Choroid plexus epithelial cell (primary cell): ENCODE measurements at regions not wholly inside any gene's neighbourhood (a gene's known extent, or its start where the extent isn't known, plus 50 kb on each side); places are given as distances from the start of the nearest gene placed in this dataset.
A peak's percentile ranks its signal among the peaks of the same experiment; 100 is the strongest.

Experiments used
- DNase-seq: peaks from one replicate; pipeline ENCODE4 v3.0.0-alpha.2; 2010; ENCODE audit warnings: low read depth
- H3K4me3 ChIP-seq: 2 replicates; pipeline ENCODE4 v1.5.1; 2011; ENCODE audit warnings: low read depth, mild to moderate bottlenecking, control low read depth, low read length, moderate library complexity
- CTCF ChIP-seq: conservative IDR thresholded peaks from 2 replicates; pipeline ENCODE4 v1.5.1; 2011; ENCODE audit warnings: low read depth, mild to moderate bottlenecking, control low read depth, inconsistent platforms, low read length, moderate library complexity

GRCh38 chr2:236638707-236639106 is 69.1 kb downstream of the ACKR3 start:
- no peak for TF ChIP-seq CTCF
- H3K4me3 ChIP-seq: no peak overlapping the region
- DNase-seq: no peak

DNA sequence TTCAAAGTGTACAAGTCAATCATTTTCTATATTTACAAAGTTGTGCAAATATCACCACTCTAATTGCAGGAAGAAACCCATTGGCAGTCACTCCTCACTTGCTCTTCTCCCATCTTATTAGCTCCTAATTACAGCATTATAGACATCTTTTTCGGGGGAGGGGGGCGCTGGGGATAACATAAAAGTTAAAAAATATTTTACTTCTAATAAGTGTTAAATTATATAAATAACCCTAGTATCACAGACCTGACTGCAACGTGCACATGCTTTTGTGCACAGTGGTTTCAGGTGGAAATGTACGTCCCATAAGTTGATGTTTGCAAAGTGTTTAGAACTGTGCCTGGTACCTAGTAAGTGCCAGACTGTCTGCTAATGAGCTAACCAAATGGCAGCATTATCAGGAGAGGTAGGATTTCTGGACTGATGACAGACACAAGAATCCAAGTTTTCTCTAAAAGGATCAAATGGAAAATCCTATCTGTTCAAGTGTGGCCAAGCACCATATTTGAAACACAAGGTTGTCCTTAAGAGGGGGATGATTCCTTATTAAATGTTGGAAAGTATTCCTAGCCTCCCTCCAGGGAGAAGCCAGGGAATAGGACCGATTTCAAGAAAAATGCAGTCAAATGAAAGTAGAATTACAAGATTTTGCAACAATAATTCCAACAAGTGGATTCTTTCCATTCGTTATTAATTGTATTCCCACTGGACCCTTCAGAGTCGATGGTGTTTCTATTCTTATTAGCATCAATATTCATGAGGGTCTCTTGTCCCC is 70.0 kb downstream of the ACKR3 start:
- H3K4me3 ChIP-seq: no peak overlapping the region
- no peak for TF ChIP-seq CTCF
- DNase-seq: no peak

GRCh38 chr2:236641051-236641726 is 71.6 kb downstream of the ACKR3 start:
- DNase-seq: no peak
- no peak for TF ChIP-seq CTCF

GRCh38 chr2:236642125-236642524 is 72.5 kb downstream of the ACKR3 start:
- TF ChIP-seq CTCF: no peak
- peak; percentile 14 for DNase-seq
- H3K4me3 ChIP-seq: no peak overlapping the region

More at GRCh38 chr2:236641051-236641726, 71.6 kb downstream of the ACKR3 start:
- no peak overlapping the region for H3K4me3 ChIP-seq

DNA sequence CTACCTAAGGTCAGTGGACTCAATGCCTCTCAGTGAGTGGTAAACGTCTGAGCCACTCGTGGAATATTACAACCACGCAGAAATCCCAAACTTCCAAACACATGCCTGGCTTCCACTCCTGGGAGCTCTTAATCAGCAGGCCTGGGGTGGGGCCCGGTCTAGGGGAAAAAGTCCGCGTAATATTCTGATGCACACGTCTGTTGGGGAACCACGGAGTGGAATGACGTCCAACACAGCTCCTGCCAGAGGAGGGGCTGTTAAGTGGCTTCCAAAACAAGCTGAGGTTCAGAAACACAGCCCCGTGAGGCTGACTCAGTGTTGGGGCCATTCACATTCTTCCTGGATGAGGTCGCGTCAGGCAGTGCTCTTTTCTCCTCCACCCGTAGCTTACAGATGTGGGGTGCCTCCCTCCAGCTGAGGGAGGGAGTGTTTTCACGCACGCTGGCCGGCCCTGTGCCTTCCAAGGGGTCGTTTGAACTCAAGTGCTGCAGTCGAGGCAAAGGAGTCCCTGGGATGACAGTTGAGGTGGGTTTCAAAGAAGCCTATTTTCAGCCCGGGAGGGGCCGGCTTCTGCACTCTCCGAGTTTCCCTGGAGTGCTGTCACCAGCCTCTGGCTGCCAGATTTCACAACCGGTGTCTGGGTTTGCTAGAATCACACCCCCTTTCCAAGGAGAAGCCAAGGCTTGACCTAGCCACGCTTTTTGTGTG is 73.1 kb downstream of the ACKR3 start:
- peak; percentile 6 for TF ChIP-seq CTCF
- H3K4me3 ChIP-seq: peak overlapping the region; percentile 2
- DNase-seq: peak; percentile 98

GRCh38 chr2:236643480-236643879 is 73.9 kb downstream of the ACKR3 start:
- DNase-seq: no peak

More at GRCh38 chr2:236643480-236643879, 73.9 kb downstream of the ACKR3 start:
- TF ChIP-seq CTCF: no peak
- no peak overlapping the region for H3K4me3 ChIP-seq
